ENCODE measurements at regions not wholly inside any gene's neighbourhood (a gene's known extent, or its start where the extent isn't known, plus 50 kb on each side); places are given as distances from the start of the nearest gene placed in this dataset.

DNA sequence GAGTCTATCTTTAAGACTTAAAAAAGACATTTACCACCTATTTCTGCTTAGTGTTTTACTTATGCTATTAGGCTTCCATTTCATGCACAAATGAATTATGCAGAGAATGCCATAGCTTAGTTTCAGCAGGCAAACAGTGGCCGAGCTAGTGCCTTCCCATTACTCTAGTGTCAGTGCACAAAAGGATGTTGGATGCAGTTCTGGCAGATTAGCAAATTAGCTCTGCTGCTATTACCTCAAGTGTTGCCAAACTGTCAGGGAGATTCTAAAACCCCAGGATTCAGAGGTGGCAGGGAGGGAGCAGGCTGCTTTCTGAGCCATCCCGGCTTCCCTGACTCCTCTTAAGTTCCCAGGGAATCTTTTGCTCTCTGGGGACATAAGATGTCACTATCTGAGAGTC, 209.4 kb upstream of the NCAM1 start:
- TF ChIP-seq CTCF (IDR thresholded peaks at IDR 0.05; ENCODE audit: insufficient read depth, missing control alignments): no peak
- FAIRE-seq: no peak

DNA sequence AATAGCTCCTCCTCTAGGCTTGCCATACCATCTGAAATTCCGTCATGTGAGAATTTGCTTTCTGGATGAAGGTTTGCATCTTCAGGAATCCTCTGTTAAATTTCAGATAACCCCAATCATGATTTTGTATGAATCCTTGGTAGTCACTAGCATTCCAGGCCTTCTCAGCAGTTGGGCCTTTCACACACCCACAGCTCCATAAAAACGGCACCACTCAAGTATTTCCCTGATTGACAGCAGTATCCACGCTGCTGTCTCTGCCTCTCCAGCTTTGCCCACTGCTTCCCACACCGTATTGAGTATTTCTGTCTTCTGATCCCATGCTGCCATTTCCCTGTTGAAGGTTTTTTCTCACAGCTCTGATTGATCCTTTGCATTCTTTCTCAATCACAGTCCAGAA, 208.7 kb upstream of the NCAM1 start:
- TF ChIP-seq CTCF (IDR thresholded peaks at IDR 0.05; ENCODE audit: insufficient read depth, missing control alignments): no peak
- FAIRE-seq (no peak), DNase-seq (ENCODE audit: insufficient read length, low spot score) (no peak)

More for the DNA sequence above, 209.4 kb upstream of the NCAM1 start:
- no peak for DNase-seq (ENCODE audit: insufficient read length, low spot score)

GRCh38 chr11:112753706-112754105, 207.5 kb upstream of the NCAM1 start:
- no peak for TF ChIP-seq CTCF (IDR thresholded peaks at IDR 0.05; ENCODE audit: insufficient read depth, missing control alignments)
- DNase-seq (ENCODE audit: insufficient read length, low spot score): no peak
- FAIRE-seq: no peak

DNA sequence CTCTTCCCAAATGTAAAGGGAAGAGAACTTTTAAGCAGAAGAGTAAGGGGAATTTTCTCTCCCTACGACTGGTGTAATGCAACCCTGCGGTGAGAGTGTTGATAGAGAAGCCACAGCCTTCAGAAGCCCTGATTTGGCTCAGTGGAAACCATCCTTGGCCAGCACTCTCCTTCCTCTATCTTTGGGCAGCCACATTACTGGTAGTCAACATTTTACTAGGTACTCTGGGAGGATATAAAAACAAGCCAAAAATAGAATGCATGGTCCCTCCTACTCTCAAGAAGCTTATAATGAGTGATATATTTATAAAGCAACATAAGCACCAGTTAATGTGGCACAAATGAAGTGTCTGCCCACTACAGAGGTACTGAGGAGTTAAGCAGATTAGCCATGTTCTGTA, 201.8 kb upstream of the NCAM1 start:
- DNase-seq (ENCODE audit: insufficient read length, low spot score) (no peak), FAIRE-seq (no peak)
- no peak for TF ChIP-seq CTCF (IDR thresholded peaks at IDR 0.05; ENCODE audit: insufficient read depth, missing control alignments)

GRCh38 chr11:112760396-112761059, 200.7 kb upstream of the NCAM1 start:
- DNase-seq (ENCODE audit: insufficient read length, low spot score) (no peak), FAIRE-seq (no peak)
- no peak for TF ChIP-seq CTCF (IDR thresholded peaks at IDR 0.05; ENCODE audit: insufficient read depth, missing control alignments)

GRCh38 chr11:112761911-112762706, 199.1 kb upstream of the NCAM1 start:
- TF ChIP-seq CTCF (IDR thresholded peaks at IDR 0.05; ENCODE audit: insufficient read depth, missing control alignments): no peak
- no peak for FAIRE-seq
- no peak for DNase-seq (ENCODE audit: insufficient read length, low spot score)

DNA sequence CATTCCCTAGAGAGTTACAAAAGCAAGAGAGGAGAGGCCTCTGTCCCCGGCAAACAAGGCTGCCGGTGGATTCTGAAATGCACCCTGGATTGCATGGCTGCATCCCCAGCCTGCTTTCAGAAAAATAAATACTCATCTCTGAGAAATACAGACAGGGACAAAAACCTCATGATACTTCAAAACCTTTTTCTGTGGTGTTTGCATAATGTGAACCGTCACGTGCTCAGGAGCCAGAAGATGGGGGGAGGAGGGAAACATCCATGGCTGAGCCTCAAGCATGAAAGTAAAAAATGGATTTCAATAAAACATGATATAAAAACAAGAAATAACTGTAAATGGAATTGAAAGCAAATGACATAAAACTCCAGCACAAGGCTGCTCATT, 198.5 kb upstream of the NCAM1 start:
- TF ChIP-seq CTCF (IDR thresholded peaks at IDR 0.05; ENCODE audit: insufficient read depth, missing control alignments): no peak
- FAIRE-seq (no peak), DNase-seq (ENCODE audit: insufficient read length, low spot score) (no peak)

Measured in D721Med (cell line).